Calu3 (cell line): ENCODE measurements at regions not wholly inside any gene's neighbourhood (a gene's known extent, or its start where the extent isn't known, plus 50 kb on each side); places are given as distances from the start of the nearest gene placed in this dataset.

Experiments
- BruUV-seq: library from RNA; stranded (reverse); fragments of 400-500 nt; replicated peaks from 2 replicates; lab custom pipeline; 2021; lab: Mats Ljungman, UMichigan
- CTCF ChIA-PET: fragments of 300-600 bp; sonication (Branson Sonifier 250); formaldehyde crosslinking; loops from one replicate; lab custom pipeline; 2022; ENCODE audit warnings: antibody characterized with exemption; lab: Charles Lee
- DNase-seq: peaks from one replicate; pipeline ENCODE4 v3.0.0; 2022
- H3K27ac Mint-ChIP-seq: one replicate; pipeline ENCODE4 v1.8.0; 2022; ENCODE audit warnings: mixed read lengths; ENCODE audit not compliant: unreplicated experiment
- H3K27me3 Mint-ChIP-seq: one replicate; pipeline ENCODE4 v1.8.0; 2022; ENCODE audit warnings: mixed read lengths; ENCODE audit not compliant: unreplicated experiment
- H3K36me3 Mint-ChIP-seq: one replicate; pipeline ENCODE4 v1.8.0; 2022; ENCODE audit warnings: mild to moderate bottlenecking, moderate library complexity, mixed read lengths; ENCODE audit not compliant: insufficient read depth, unreplicated experiment
- H3K4me1 Mint-ChIP-seq: one replicate; pipeline ENCODE4 v1.8.0; 2022; ENCODE audit warnings: mild to moderate bottlenecking, low read depth, mixed read lengths; ENCODE audit not compliant: unreplicated experiment
- H3K4me3 Mint-ChIP-seq: one replicate; pipeline ENCODE4 v1.8.0; 2022; ENCODE audit warnings: mild to moderate bottlenecking, low read depth, moderate library complexity, mixed read lengths; ENCODE audit not compliant: unreplicated experiment
- H3K9me3 Mint-ChIP-seq: one replicate; pipeline ENCODE4 v1.8.0; 2022; ENCODE audit warnings: low read depth, mixed read lengths; ENCODE audit not compliant: unreplicated experiment
- intact Hi-C: fragments of 100-400 bp; cut with micrococcal nuclease; formaldehyde crosslinking; loops from one replicate; pipeline ENCODE4 v1.10.0; 2022; ENCODE audit not compliant: unreplicated experiment
- TF ChIP-seq, protein P1 (sequence below): fragments of 200-600 bp; IDR thresholded peaks from one replicate; pipeline ENCODE4 v1.8.0; 2022; ENCODE audit warnings: antibody characterized with exemption; ENCODE audit not compliant: unreplicated experiment

DNA sequence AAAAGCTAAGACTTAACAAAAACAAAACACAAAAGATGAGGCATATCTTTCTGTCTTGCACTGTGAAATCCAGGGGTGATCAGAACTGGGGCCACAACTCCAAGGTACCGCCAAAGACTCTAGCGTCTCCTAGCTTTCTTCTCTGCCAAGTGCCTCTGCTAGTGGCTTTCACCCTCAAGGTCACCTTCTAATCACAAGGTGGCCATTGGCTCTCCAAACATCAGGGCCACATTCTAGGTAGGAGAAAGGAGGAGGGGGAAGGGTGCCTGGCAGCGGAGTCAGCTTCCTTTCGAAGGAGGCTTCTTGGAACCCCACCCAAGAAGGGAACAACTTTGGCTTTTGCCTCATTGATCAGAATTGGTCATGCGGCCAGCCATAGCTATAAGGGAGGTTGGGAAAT is 168.8 kb upstream of the SMAD3 start:
- Mint-ChIP-seq H3K36me3 (no peaks in the 10 kb centered on the region), H3K27me3 (no peaks in the 10 kb centered on the region), H3K27ac (no peak overlapping the region), H3K9me3 (no peaks in the 10 kb centered on the region), H3K4me3 (no peak overlapping the region), H3K4me1 (peaks cover 19% of the 10 kb centered on the region)
- BruUV-seq: no TSS peak
- CTCF ChIA-PET: interaction anchor here (0.5 kb wide), 1 partner anchor 211 kb away, joined by 3 read pairs; no protein-coding TSS in a partner anchor
- TF ChIP-seq, protein P1, sequence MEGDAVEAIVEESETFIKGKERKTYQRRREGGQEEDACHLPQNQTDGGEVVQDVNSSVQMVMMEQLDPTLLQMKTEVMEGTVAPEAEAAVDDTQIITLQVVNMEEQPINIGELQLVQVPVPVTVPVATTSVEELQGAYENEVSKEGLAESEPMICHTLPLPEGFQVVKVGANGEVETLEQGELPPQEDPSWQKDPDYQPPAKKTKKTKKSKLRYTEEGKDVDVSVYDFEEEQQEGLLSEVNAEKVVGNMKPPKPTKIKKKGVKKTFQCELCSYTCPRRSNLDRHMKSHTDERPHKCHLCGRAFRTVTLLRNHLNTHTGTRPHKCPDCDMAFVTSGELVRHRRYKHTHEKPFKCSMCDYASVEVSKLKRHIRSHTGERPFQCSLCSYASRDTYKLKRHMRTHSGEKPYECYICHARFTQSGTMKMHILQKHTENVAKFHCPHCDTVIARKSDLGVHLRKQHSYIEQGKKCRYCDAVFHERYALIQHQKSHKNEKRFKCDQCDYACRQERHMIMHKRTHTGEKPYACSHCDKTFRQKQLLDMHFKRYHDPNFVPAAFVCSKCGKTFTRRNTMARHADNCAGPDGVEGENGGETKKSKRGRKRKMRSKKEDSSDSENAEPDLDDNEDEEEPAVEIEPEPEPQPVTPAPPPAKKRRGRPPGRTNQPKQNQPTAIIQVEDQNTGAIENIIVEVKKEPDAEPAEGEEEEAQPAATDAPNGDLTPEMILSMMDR: no peak
- intact Hi-C loops: no loop called here
- DNase-seq: no peak

DNA sequence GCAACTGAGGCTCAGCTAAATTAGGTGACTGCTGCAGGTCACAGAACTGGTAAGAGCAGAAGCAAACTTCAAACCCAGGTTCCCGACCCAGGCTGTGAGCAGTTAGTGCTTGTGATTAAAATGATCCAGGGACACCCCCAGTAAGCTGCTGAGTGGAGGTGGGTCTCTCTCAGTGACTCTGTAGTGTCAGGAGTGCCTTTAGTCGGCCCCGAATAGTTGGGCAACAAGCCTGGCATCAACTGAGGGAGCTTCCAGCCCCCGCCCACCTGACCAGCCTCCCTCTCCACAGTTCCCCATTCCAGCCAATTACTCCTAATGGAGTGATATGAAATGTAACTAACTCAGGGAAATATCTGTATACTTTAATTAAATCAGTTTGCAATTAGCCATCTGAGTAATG is 168.0 kb upstream of the SMAD3 start:
- Mint-ChIP-seq H3K27me3 (no peaks in the 10 kb centered on the region), H3K4me1 (peaks cover 19% of the 10 kb centered on the region), H3K27ac (no peak overlapping the region), H3K9me3 (no peaks in the 10 kb centered on the region), H3K36me3 (no peaks in the 10 kb centered on the region), H3K4me3 (no peak overlapping the region)
- TF ChIP-seq, protein P1: no peak
- no TSS peak for BruUV-seq
- no peak for DNase-seq
- intact Hi-C loops: no loop called here
- CTCF ChIA-PET: no interaction called here

DNA sequence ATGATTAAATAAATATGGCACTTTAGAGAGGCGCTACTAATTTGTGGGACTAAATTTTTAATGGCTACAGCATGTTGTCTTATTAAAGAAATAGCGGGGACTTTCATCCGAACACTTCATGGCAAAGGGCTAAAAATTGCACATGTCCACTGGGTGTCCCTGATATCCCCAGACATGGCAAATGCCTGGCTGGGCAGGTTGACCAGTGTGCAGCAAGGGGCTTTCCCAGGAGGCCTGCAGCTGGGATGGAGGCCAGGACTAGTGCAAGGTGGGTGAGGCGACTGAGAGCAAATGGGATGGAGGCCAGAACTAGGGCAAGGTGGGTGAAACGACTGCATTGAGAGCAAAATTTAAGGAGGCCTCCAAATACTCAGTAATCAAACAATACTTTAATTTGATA is 167.4 kb upstream of the SMAD3 start:
- Mint-ChIP-seq H3K27ac (no peak overlapping the region), H3K4me1 (peaks cover 19% of the 10 kb centered on the region), H3K27me3 (no peaks in the 10 kb centered on the region), H3K4me3 (no peak overlapping the region), H3K9me3 (no peaks in the 10 kb centered on the region), H3K36me3 (no peaks in the 10 kb centered on the region)
- no peak for DNase-seq
- intact Hi-C loops: no loop called here
- CTCF ChIA-PET: interaction anchor here (1.1 kb wide), 1 partner anchor 15 kb away, joined by 3 read pairs; no protein-coding TSS in a partner anchor
- no TSS peak for BruUV-seq
- TF ChIP-seq, protein P1: no peak

DNA sequence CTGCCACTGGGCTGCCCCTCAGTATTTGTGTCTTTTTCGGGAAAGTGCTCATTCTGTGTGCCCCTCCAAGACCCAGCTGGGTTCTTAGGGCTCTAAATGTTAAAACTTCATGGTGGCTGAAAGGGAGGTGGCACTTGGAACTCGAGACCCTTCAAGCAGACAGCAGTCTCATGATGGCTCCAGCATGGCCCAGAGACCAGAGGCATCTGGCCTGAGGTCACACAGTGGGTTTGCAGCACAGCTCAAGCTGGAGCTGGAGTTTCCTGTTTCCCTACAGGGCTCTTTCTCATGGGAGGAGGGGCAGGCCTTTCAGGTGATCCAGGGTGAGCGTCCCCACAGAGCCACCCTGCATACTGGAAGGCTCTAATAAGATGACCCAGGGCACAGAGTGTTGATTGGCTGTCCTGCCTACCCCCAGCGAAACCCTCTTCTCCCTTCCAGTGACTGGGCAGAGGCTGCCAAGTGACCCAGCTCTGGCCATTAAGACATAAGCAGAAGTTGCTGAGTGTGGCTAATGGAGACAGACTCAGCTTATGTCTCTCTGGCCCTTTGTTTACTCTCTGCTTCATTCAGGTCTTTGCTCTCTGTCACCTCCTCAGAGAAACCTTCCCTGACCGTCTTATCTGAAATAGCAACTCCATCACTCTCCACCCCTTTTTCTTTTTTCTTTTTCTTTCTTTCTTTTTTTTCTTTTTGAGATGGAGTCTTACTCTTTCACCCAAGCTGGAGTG is 166.6 kb upstream of the SMAD3 start:
- Mint-ChIP-seq H3K36me3 (no peaks in the 10 kb centered on the region), H3K4me1 (peaks cover 22% of the 10 kb centered on the region), H3K27ac (no peak overlapping the region), H3K27me3 (no peaks in the 10 kb centered on the region), H3K9me3 (no peaks in the 10 kb centered on the region), H3K4me3 (no peak overlapping the region)
- intact Hi-C loops: no loop called here
- BruUV-seq: no TSS peak
- CTCF ChIA-PET: interaction anchor here (0.6 to 1.1 kb wide), 2 partner anchors 15 to 381 kb away, joined by 3 read pairs; no protein-coding TSS in a partner anchor
- no peak for DNase-seq
- TF ChIP-seq, protein P1: no peak
